Brain microvascular endothelial cell (primary cell): ENCODE measurements at regions not wholly inside any gene's neighbourhood (a gene's known extent, or its start where the extent isn't known, plus 50 kb on each side); places are given as distances from the start of the nearest gene placed in this dataset.
A peak's percentile ranks its signal among the peaks of the same experiment; 100 is the strongest.

ENCODE experiments used
- DNase-seq: peaks from one replicate; pipeline ENCODE4 v3.0.0-alpha.2; 2020
- H3K27ac ChIP-seq: fragments of 250-450 bp; sonication (Bioruptor Pico); 2 replicates; pipeline ENCODE4 v1.5.1; 2020; ENCODE audit warnings: mild to moderate bottlenecking, moderate library complexity
- H3K27me3 ChIP-seq: fragments of 250-450 bp; sonication (Bioruptor Pico); replicated peaks from 2 replicates; pipeline ENCODE4 v1.5.1; 2020; ENCODE audit warnings: mild to moderate bottlenecking
- H3K36me3 ChIP-seq: fragments of 250-450 bp; sonication (Bioruptor Pico); replicated peaks from 2 replicates; pipeline ENCODE4 v1.5.1; 2020; ENCODE audit warnings: mild to moderate bottlenecking
- H3K4me3 ChIP-seq: 2 replicates; pipeline ENCODE4 v1.5.1; 2011; ENCODE audit warnings: low read depth, mild to moderate bottlenecking, control low read depth, low read length, moderate library complexity
- CTCF ChIP-seq: IDR thresholded peaks from 2 replicates; pipeline ENCODE4 v1.5.1; 2011; ENCODE audit warnings: low read depth, mild to moderate bottlenecking, moderate library complexity, low read length, control low read depth, inconsistent platforms; ENCODE audit errors: missing control alignments
- in situ Hi-C: cut with HindIII; loops from 2 replicates; pipeline ENCODE4 v1.10.0; 2017; ENCODE audit warnings: low sequenced_read_pairs, low pct_ligation_motif_present

- peak overlapping the region; percentile 87 for H3K27ac ChIP-seq
- DNase-seq = peak; percentile 98
- in situ Hi-C loops = no loop called here
- no peak for TF ChIP-seq CTCF
- H3K27me3 ChIP-seq = no peaks in the 10 kb centered on the region
- H3K36me3 ChIP-seq = no peaks in the 10 kb centered on the region
- H3K4me3 ChIP-seq = no peak overlapping the region
Measured at GRCh38 chr4:55183926-55184599, 58.7 kb upstream of the KDR start.

GRCh38 chr4:55184600-55185523 lies 59.5 kb upstream of the KDR start:
- H3K27ac ChIP-seq = peak overlapping the region; percentile 87
- peak; percentile 50 for DNase-seq
- H3K27me3 ChIP-seq = no peaks in the 10 kb centered on the region
- in situ Hi-C loops = no loop called here
- peak; percentile 48 for TF ChIP-seq CTCF
- no peak overlapping the region for H3K4me3 ChIP-seq
- no peaks in the 10 kb centered on the region for H3K36me3 ChIP-seq

- Histone ChIP-seq H3K36me3 (no peaks in the 10 kb centered on the region), H3K27me3 (no peaks in the 10 kb centered on the region), H3K4me3 (no peak overlapping the region), H3K27ac (no peak overlapping the region)
- in situ Hi-C loops = no loop called here
- TF ChIP-seq CTCF = peak; percentile 18
- DNase-seq = no peak
Measured at GRCh38 chr4:55186123-55186522, 60.7 kb upstream of the KDR start.

- no peak for DNase-seq
- in situ Hi-C loops = no loop called here
- TF ChIP-seq CTCF = no peak
- Histone ChIP-seq H3K4me3 (no peak overlapping the region), H3K27ac (no peak overlapping the region), H3K27me3 (no peaks in the 10 kb centered on the region), H3K36me3 (no peaks in the 10 kb centered on the region)
Measured at GRCh38 chr4:55186700-55187099, 61.3 kb upstream of the KDR start.

- no peaks in the 10 kb centered on the region for H3K27me3 ChIP-seq
- no peak for DNase-seq
- H3K4me3 ChIP-seq = no peak overlapping the region
- H3K36me3 ChIP-seq = no peaks in the 10 kb centered on the region
- no peak for TF ChIP-seq CTCF
- in situ Hi-C loops = no loop called here
- H3K27ac ChIP-seq = no peak overlapping the region
Measured at GRCh38 chr4:55214172-55214571, 88.8 kb upstream of the KDR start.
